GM12875 (cell line): ENCODE measurements at regions not wholly inside any gene's neighbourhood (a gene's known extent, or its start where the extent isn't known, plus 50 kb on each side); places are given as distances from the start of the nearest gene placed in this dataset.

Experiments
- H3K4me3 ChIP-seq: one replicate; pipeline ENCODE4 v1.5.1; 2011; ENCODE audit warnings: low read depth, low read length, control low read depth
- CTCF ChIP-seq: IDR thresholded peaks from 2 replicates; pipeline ENCODE4 v1.5.1; 2011; ENCODE audit warnings: low read depth, mild to moderate bottlenecking, control low read depth, inconsistent platforms, low read length, moderate library complexity, borderline replicate concordance; ENCODE audit not compliant: insufficient read depth

- no peak for TF ChIP-seq CTCF
- no peak overlapping the region for H3K4me3 ChIP-seq
These were observed 72.2 kb upstream of the MPHOSPH6 start for GRCh38 chr16:82242201-82242600.

DNA sequence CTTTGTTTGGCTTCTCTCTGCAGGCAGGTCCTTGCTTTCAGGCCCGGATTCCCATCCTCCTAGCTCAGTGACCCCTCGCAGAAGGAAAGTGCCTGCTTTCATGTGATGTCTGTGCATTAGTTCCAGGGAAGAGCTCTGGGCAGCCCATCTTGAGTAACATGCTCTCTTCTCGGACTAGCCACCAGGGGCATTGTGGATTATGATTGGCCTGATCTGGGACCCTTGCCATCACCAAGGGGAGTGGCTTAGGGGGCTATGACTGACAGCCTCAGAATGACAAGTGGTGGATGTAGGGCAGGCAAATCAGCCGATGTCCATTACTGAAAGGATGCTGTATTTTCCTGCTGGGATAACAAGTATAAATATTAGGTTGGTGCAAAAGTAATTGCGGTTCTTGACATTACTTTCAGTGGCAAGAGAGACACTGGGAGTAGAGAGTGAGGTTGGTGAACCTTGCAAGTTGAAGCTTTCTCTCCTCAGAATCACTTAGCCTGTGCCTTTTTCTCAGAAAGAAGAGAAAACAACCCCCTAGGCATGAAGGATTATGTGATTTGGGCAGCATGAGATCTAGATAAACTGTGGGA lies 71.5 kb upstream of the MPHOSPH6 start:
- TF ChIP-seq CTCF = no peak
- H3K4me3 ChIP-seq = no peak overlapping the region

GRCh38 chr16:82240111-82240510 lies 70.1 kb upstream of the MPHOSPH6 start:
- TF ChIP-seq CTCF = no peak
- H3K4me3 ChIP-seq = no peak overlapping the region

DNA sequence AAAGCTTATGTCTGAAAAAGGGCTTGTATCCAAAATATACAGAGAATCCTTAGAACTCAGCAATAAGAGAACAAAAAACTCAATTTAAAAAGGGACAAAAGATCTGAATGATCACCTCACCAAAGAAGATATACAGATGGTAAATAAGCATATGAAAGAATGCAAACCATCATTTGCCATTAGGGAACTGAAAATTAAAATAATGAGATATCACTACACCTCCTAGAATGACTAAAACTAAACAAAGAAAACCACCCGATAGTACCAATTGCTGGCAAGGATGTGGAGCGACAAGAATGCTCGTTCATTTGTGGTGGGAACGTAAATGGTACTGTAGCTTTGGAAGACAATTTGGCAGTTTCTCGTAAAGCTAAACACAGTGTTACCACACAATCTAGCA lies 66.9 kb upstream of the MPHOSPH6 start:
- no peak for TF ChIP-seq CTCF
- no peak overlapping the region for H3K4me3 ChIP-seq

- TF ChIP-seq CTCF = no peak
- no peak overlapping the region for H3K4me3 ChIP-seq
These were observed 66.4 kb upstream of the MPHOSPH6 start for GRCh38 chr16:82236415-82236814.

DNA sequence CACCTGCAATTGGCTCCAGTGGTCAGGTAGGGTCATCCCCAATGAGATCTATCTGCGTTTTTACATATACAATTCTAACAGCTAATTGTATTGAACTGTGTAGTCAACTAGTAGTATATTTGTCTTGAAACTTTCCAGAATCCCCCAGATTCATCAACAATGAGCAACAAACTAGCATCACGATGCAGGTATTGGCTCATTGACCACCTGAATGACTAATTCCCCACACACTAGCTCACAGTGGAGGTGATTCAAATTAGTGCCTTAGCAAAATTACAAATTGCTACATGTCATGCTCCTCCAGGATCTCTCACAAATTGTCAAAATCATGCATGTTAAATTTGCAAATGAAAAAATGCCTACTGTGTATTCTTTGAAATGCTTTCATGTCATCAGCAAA lies 62.8 kb upstream of the MPHOSPH6 start:
- no peak for TF ChIP-seq CTCF
- H3K4me3 ChIP-seq = no peak overlapping the region

DNA sequence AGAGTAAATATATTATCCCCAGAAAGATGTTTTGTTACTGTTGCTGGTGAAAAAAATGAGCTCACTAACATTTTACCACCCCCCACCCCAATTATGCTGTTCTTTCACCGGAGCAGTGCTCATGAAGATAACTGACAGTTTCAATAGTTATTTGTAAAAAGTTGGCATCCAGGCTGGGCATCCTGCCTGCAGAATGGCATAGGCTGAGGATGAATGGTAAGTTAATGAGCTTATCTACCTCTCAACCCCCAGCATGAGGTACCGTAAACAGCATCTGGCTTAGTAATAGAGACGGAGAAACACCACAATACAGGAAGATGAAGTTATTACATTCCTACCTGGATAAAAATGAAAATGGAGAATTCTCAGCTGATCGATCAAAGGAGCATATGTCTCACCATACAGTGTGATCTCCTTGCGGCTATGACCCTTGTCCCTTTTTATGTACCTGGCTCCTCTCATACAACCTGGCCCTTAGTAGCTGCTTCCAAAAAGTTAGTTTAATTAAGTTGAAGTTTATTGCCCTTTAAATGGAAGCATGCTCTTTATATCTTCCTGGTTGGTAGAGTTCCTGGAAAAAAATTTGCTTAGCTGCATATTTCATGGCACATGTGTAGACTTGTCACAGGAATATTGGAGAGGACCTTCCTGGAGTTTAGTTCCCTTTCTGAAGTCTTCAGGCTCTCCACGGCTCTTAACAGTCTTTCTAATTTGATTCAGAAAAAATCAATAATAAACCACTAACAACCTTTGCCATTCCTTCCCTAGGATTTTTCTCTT lies 61.2 kb upstream of the MPHOSPH6 start:
- TF ChIP-seq CTCF = no peak
- H3K4me3 ChIP-seq = no peak overlapping the region
